ENCODE measurements at regions not wholly inside any gene's neighbourhood (a gene's known extent, or its start where the extent isn't known, plus 50 kb on each side); places are given as distances from the start of the nearest gene placed in this dataset.

GRCh38 chr2:173552531-173552930 is 197.9 kb downstream of the CDCA7 start:
- Histone ChIP-seq H3K4me3 (replicated peaks; ENCODE audit: low read depth, low read length) (no peak overlapping the region), H3K36me3 (ENCODE audit: control insufficient read depth, insufficient read depth, low read length) (no peaks in the 10 kb centered on the region), H3K27me3 (replicated peaks; ENCODE audit: control insufficient read depth, insufficient read depth, low read length) (no peaks in the 10 kb centered on the region)
- no peak for DNase-seq (ENCODE audit: extremely low read depth, insufficient read length)
- no peak for TF ChIP-seq CTCF (IDR thresholded peaks at IDR 0.05; ENCODE audit: insufficient read depth, low read length, poor library complexity, severe bottlenecking)

GRCh38 chr2:173553593-173553992 is 198.9 kb downstream of the CDCA7 start:
- TF ChIP-seq CTCF (IDR thresholded peaks at IDR 0.05; ENCODE audit: insufficient read depth, low read length, poor library complexity, severe bottlenecking), result no peak
- no peaks in the 10 kb centered on the region; the same call in 1 of the 2 replicates for H3K27me3 ChIP-seq (replicated peaks; ENCODE audit: control insufficient read depth, insufficient read depth, low read length)

GRCh38 chr2:173555833-173556232 is 201.2 kb downstream of the CDCA7 start:
- Histone ChIP-seq H3K27me3 (replicated peaks; ENCODE audit: control insufficient read depth, insufficient read depth, low read length) (no peaks in the 10 kb centered on the region; the same call in none of the 2 replicates), H3K4me3 (replicated peaks; ENCODE audit: low read depth, low read length) (no peak overlapping the region), H3K36me3 (ENCODE audit: control insufficient read depth, insufficient read depth, low read length) (no peaks in the 10 kb centered on the region)
- no peak for DNase-seq (ENCODE audit: extremely low read depth, insufficient read length)
- no peak for TF ChIP-seq CTCF (IDR thresholded peaks at IDR 0.05; ENCODE audit: insufficient read depth, low read length, poor library complexity, severe bottlenecking)

More at GRCh38 chr2:173553593-173553992, 198.9 kb downstream of the CDCA7 start:
- Histone ChIP-seq H3K36me3 (ENCODE audit: control insufficient read depth, insufficient read depth, low read length) (no peaks in the 10 kb centered on the region), H3K4me3 (replicated peaks; ENCODE audit: low read depth, low read length) (no peak overlapping the region)
- no peak for DNase-seq (ENCODE audit: extremely low read depth, insufficient read length)

GRCh38 chr2:173556816-173557215 is 202.1 kb downstream of the CDCA7 start:
- no peak for TF ChIP-seq CTCF (IDR thresholded peaks at IDR 0.05; ENCODE audit: insufficient read depth, low read length, poor library complexity, severe bottlenecking)
- Histone ChIP-seq H3K27me3 (replicated peaks; ENCODE audit: control insufficient read depth, insufficient read depth, low read length) (no peaks in the 10 kb centered on the region; the same call in none of the 2 replicates), H3K4me3 (replicated peaks; ENCODE audit: low read depth, low read length) (no peak overlapping the region), H3K36me3 (ENCODE audit: control insufficient read depth, insufficient read depth, low read length) (no peaks in the 10 kb centered on the region)
- DNase-seq (ENCODE audit: extremely low read depth, insufficient read length), result no peak

GRCh38 chr2:173557497-173557896 is 202.8 kb downstream of the CDCA7 start:
- TF ChIP-seq CTCF (IDR thresholded peaks at IDR 0.05; ENCODE audit: insufficient read depth, low read length, poor library complexity, severe bottlenecking), result no peak
- no peak for DNase-seq (ENCODE audit: extremely low read depth, insufficient read length)

GRCh38 chr2:173567493-173567892 is 212.8 kb downstream of the CDCA7 start:
- H3K36me3 ChIP-seq (ENCODE audit: control insufficient read depth, insufficient read depth, low read length), result no peaks in the 10 kb centered on the region
- H3K27me3 ChIP-seq (replicated peaks; ENCODE audit: control insufficient read depth, insufficient read depth, low read length), result no peaks in the 10 kb centered on the region
- DNase-seq (ENCODE audit: extremely low read depth, insufficient read length), result no peak
- no peak overlapping the region for H3K4me3 ChIP-seq (replicated peaks; ENCODE audit: low read depth, low read length)
- TF ChIP-seq CTCF (IDR thresholded peaks at IDR 0.05; ENCODE audit: insufficient read depth, low read length, poor library complexity, severe bottlenecking), result no peak

More at GRCh38 chr2:173557497-173557896, 202.8 kb downstream of the CDCA7 start:
- Histone ChIP-seq H3K4me3 (replicated peaks; ENCODE audit: low read depth, low read length) (no peak overlapping the region), H3K36me3 (ENCODE audit: control insufficient read depth, insufficient read depth, low read length) (no peaks in the 10 kb centered on the region), H3K27me3 (replicated peaks; ENCODE audit: control insufficient read depth, insufficient read depth, low read length) (no peaks in the 10 kb centered on the region; the same call in none of the 2 replicates)

Measured in GM06990 (cell line).